Neural progenitor cell (in vitro differentiated cells): ENCODE measurements at regions not wholly inside any gene's neighbourhood (a gene's known extent, or its start where the extent isn't known, plus 50 kb on each side); places are given as distances from the start of the nearest gene placed in this dataset.

ENCODE experiments used
- CTCF ChIP-seq: fragments of 200-600 bp; sonication (generic); IDR thresholded peaks from 2 replicates; pipeline ENCODE4 v1.5.1; 2017; ENCODE audit warnings: antibody characterized with exemption, mild to moderate bottlenecking
- EZH2 ChIP-seq: fragments of 200-600 bp; sonication (generic); IDR thresholded peaks from 2 replicates; pipeline ENCODE4 v1.6.1; 2017; ENCODE audit warnings: antibody characterized with exemption, mild to moderate bottlenecking, moderate library complexity

GRCh38 chr2:193523662-193524061, 1328.9 kb upstream of the TMEFF2 start:
- TF ChIP-seq CTCF: no peak
- TF ChIP-seq EZH2: no peak
